Glutamatergic neuron (in vitro differentiated cells): ENCODE measurements at regions not wholly inside any gene's neighbourhood (a gene's known extent, or its start where the extent isn't known, plus 50 kb on each side); places are given as distances from the start of the nearest gene placed in this dataset.

ENCODE experiments used
- DNase-seq: peaks from one replicate; pipeline ENCODE4 v3.0.0; 2022
- H3K27ac Mint-ChIP-seq: one replicate; pipeline ENCODE4 v1.8.0; 2020; ENCODE audit warnings: mild to moderate bottlenecking, mixed read lengths, inconsistent platforms; ENCODE audit not compliant: unreplicated experiment
- H3K27me3 Mint-ChIP-seq: one replicate; pipeline ENCODE4 v1.8.0; 2020; ENCODE audit warnings: mild to moderate bottlenecking, moderate library complexity, mixed read lengths, inconsistent platforms; ENCODE audit not compliant: unreplicated experiment
- H3K36me3 Mint-ChIP-seq: one replicate; pipeline ENCODE4 v1.8.0; 2020; ENCODE audit warnings: mild to moderate bottlenecking, mixed read lengths, inconsistent platforms; ENCODE audit not compliant: unreplicated experiment
- H3K4me1 Mint-ChIP-seq: one replicate; pipeline ENCODE4 v1.8.0; 2020; ENCODE audit warnings: mild to moderate bottlenecking, low read depth, mixed read lengths, inconsistent platforms; ENCODE audit not compliant: unreplicated experiment
- H3K4me3 Mint-ChIP-seq: one replicate; pipeline ENCODE4 v1.8.0; 2020; ENCODE audit warnings: mild to moderate bottlenecking, mixed read lengths, inconsistent platforms; ENCODE audit not compliant: unreplicated experiment
- H3K9me3 Mint-ChIP-seq: one replicate; pipeline ENCODE4 v1.8.0; 2020; ENCODE audit warnings: mild to moderate bottlenecking, moderate library complexity, mixed read lengths, inconsistent platforms; ENCODE audit not compliant: unreplicated experiment
- TF ChIP-seq, protein P1 (sequence below): fragments of 200-600 bp; sonication (generic); IDR thresholded peaks from one replicate; pipeline ENCODE4 v1.5.0; 2021; ENCODE audit not compliant: partially characterized antibody, unreplicated experiment

DNA sequence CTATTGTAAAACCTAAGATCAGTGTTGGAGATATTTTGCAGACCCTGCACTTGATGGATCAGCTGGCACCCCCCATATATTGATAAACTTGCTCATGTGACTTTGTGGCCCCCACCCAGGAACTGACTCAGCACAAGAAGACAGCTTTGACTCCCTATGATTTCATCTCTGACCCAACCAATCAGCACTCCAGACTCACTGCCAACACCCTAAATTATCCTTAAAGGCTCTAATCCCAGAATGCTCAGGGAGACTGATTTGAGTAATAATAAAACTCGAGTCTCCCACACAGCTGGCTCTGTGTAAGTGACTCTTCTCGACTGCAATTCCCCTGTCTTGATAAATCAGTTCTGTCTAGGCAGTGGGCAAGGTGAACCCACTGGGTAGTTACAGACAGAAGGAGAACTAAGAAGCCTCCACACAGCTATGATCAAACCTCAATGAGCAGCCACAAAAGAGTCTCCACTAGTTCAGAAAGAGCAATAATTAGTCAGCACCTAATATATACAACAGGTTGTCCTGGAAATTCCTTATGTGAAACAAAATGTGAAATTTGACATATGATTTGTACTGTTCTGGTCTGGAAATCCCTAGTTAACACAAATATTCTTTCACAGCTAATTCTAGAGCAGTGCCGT lies 52.2 kb downstream of the ACTL7B start:
- Mint-ChIP-seq H3K27me3 (no peaks in the 10 kb centered on the region), H3K4me1 (no peaks in the 10 kb centered on the region), H3K4me3 (no peak overlapping the region), H3K9me3 (no peaks in the 10 kb centered on the region), H3K36me3 (no peaks in the 10 kb centered on the region), H3K27ac (no peak overlapping the region)
- TF ChIP-seq, protein P1, sequence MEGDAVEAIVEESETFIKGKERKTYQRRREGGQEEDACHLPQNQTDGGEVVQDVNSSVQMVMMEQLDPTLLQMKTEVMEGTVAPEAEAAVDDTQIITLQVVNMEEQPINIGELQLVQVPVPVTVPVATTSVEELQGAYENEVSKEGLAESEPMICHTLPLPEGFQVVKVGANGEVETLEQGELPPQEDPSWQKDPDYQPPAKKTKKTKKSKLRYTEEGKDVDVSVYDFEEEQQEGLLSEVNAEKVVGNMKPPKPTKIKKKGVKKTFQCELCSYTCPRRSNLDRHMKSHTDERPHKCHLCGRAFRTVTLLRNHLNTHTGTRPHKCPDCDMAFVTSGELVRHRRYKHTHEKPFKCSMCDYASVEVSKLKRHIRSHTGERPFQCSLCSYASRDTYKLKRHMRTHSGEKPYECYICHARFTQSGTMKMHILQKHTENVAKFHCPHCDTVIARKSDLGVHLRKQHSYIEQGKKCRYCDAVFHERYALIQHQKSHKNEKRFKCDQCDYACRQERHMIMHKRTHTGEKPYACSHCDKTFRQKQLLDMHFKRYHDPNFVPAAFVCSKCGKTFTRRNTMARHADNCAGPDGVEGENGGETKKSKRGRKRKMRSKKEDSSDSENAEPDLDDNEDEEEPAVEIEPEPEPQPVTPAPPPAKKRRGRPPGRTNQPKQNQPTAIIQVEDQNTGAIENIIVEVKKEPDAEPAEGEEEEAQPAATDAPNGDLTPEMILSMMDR: no peak
- no peak for DNase-seq

DNA sequence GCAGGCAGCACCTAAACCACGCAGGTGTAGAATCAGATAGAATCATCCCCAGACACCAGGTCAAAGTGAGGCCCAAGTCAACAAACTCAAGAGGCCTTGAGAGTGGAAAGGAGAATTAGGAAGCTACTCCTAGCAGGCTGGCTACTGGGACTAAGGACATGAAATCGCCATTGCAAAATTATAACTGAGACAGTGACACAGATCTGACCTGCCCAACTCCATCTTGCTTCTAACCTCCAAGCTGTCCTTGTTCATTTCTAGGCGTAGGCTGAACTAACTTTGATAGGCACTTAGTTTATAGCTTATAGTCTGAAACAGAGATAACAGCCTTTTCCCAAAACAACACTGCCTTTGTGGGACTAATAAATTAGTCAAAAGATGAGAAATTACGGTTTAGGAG lies 52.8 kb downstream of the ACTL7B start:
- TF ChIP-seq, protein P1: no peak
- Mint-ChIP-seq H3K27ac (no peak overlapping the region), H3K36me3 (no peaks in the 10 kb centered on the region), H3K4me1 (no peaks in the 10 kb centered on the region), H3K9me3 (no peaks in the 10 kb centered on the region), H3K4me3 (no peak overlapping the region), H3K27me3 (no peaks in the 10 kb centered on the region)
- DNase-seq: no peak

DNA sequence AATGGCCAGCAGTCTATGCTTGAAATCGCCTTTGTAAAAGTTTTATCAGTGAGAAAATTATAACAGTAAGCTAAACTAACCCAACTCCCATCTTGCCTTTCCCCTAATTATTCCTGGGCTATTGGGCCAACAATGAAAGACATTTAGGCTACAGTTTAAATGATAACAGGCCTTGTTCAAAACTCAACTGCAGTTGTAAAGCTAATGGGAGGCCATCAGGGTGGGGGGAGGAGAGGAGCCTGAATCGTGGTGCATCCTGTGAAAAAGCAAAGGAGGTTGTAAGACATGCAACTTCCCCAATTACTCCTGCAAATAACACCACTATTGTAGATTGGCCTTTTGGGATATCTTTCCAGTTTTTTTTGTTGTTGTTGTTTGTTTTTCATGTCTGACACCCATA lies 53.8 kb downstream of the ACTL7B start:
- no peaks in the 10 kb centered on the region for H3K36me3 Mint-ChIP-seq
- H3K27me3 Mint-ChIP-seq: no peaks in the 10 kb centered on the region
- no peaks in the 10 kb centered on the region for H3K4me1 Mint-ChIP-seq
- H3K4me3 Mint-ChIP-seq: no peak overlapping the region
- no peak for DNase-seq
- no peak overlapping the region for H3K27ac Mint-ChIP-seq
- TF ChIP-seq, protein P1: no peak
- H3K9me3 Mint-ChIP-seq: no peaks in the 10 kb centered on the region

DNA sequence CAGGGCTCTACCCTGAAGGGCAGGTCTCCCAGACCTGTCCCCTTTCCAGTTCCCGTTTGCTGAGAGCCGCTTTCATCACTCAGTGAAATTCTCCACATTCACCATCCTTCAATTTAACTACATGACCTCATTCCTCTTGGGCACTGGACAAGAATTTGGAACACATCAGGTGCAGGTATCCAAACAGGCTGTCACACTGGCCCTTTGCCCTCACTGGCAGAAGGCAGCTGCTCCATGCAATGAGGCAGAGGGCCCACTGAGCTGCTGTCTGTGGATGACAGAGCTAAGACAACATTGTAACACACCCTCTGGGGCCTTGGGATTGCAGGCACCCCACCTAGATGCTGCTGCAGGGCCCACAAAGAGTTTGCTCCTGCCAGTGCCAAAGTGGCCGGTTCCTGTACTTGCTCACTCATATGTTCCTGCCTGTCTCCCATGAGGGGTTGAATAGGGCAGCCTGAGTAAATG lies 55.1 kb downstream of the ACTL7B start:
- DNase-seq: no peak
- no peak overlapping the region for H3K4me3 Mint-ChIP-seq
- H3K36me3 Mint-ChIP-seq: no peaks in the 10 kb centered on the region
- H3K4me1 Mint-ChIP-seq: no peaks in the 10 kb centered on the region
- H3K27ac Mint-ChIP-seq: no peak overlapping the region
- no peaks in the 10 kb centered on the region for H3K27me3 Mint-ChIP-seq
- TF ChIP-seq, protein P1: no peak
- no peaks in the 10 kb centered on the region for H3K9me3 Mint-ChIP-seq

DNA sequence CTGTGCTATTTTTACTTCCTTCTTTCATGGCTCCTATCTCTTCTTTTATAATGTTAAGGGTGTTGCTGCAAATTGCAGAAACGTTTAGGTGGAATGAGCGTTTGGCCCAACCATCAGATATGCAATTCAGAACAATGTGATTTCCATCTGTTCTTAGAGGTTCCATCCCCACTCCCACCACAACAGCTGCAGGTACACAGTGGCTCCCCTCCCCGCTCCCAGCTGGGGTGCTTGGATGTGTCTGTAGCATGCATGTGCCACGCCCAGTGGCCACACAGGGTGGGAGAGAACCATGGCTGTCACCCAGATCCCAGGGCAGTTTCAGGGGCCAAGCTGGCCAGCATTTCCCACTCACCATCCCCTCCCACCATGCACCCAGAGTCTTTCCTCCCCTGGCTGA lies 62.2 kb downstream of the ACTL7B start:
- H3K9me3 Mint-ChIP-seq: no peaks in the 10 kb centered on the region
- H3K27me3 Mint-ChIP-seq: peaks cover 4% of the 10 kb centered on the region
- no peak overlapping the region for H3K27ac Mint-ChIP-seq
- TF ChIP-seq, protein P1: no peak
- no peaks in the 10 kb centered on the region for H3K4me1 Mint-ChIP-seq
- H3K36me3 Mint-ChIP-seq: peaks cover 10% of the 10 kb centered on the region
- H3K4me3 Mint-ChIP-seq: no peak overlapping the region
- no peak for DNase-seq
